CD14-positive monocyte (primary cell): ENCODE measurements at regions not wholly inside any gene's neighbourhood (a gene's known extent, or its start where the extent isn't known, plus 50 kb on each side); places are given as distances from the start of the nearest gene placed in this dataset.
"Not testable (repeated sequence)": the region's sequence is repeated elsewhere in the genome, so short reads cannot be mapped to it uniquely, and the experiment has no call there.

ENCODE experiments used
- DNase-seq, 3 donors: peaks; one replicate each; pipeline ENCODE4 v3.0.0-alpha.2; 2011 to 2022
- H2AFZ ChIP-seq: 2 replicates; pipeline ENCODE4 v1.6.0; 2012; ENCODE audit warnings: mild to moderate bottlenecking, low read depth, low read length, inconsistent platforms; ENCODE audit not compliant: insufficient read depth, poor library complexity, severe bottlenecking
- H3K27ac ChIP-seq, 2 donors: 1 replicate in 1 of 2; 2 replicates in 1 of 2; pipeline ENCODE4 v1.5.1; 2012 to 2013; ENCODE audit warnings: low read length in 2 of 2, control low read depth in 1 of 2, inconsistent platforms in 1 of 2, low read depth in 1 of 2, mild to moderate bottlenecking in 1 of 2
- H3K27me3 ChIP-seq, 2 donors: one replicate each; pipeline versions ENCODE4 v1.6.0 to v1.6.1; 2011 to 2013; ENCODE audit warnings: low read length in 2 of 2; ENCODE audit not compliant: control insufficient read depth in 2 of 2, insufficient read depth in 2 of 2
- H3K36me3 ChIP-seq, 2 donors: replicated peaks in 1 of 2; 1 replicate in 1 of 2; 2 replicates in 1 of 2; pipeline versions ENCODE4 v1.5.1 to v1.6.1; 2012 to 2013; ENCODE audit warnings: low read length in 2 of 2, control low read depth in 1 of 2, inconsistent platforms in 1 of 2, mild to moderate bottlenecking in 1 of 2; ENCODE audit not compliant: insufficient read depth in 2 of 2, control insufficient read depth in 1 of 2
- H3K4me1 ChIP-seq, 2 donors: 1 replicate in 1 of 2; 2 replicates in 1 of 2; pipeline versions ENCODE4 v1.5.1 to v1.6.1; 2012 to 2013; ENCODE audit warnings: low read length in 2 of 2, control low read depth in 1 of 2, inconsistent platforms in 1 of 2, mild to moderate bottlenecking in 1 of 2, moderate library complexity in 1 of 2; ENCODE audit not compliant: insufficient read depth in 2 of 2, control insufficient read depth in 1 of 2
- H3K4me2 ChIP-seq: replicated peaks from 2 replicates; pipeline ENCODE3; 2012; ENCODE audit warnings: low read length, moderate library complexity, mild to moderate bottlenecking; ENCODE audit not compliant: poor library complexity, severe bottlenecking; ENCODE audit errors: extremely low read depth
- H3K4me3 ChIP-seq, 3 experiments: fragments of 200-600 bp in 1 of 3; sonication (generic) in 1 of 3; replicated peaks in 1 of 3; 1 replicate in 2 of 3; 2 replicates in 1 of 3; pipeline ENCODE4 v1.5.1; 2011 to 2013; ENCODE audit warnings: low read length in 3 of 3, mild to moderate bottlenecking in 3 of 3, control low read depth in 2 of 3, low read depth in 2 of 3, inconsistent platforms in 1 of 3, moderate library complexity in 1 of 3
- H3K79me2 ChIP-seq: 2 replicates; pipeline ENCODE4 v1.6.0; 2012; ENCODE audit warnings: mild to moderate bottlenecking, control low read depth, inconsistent platforms, low read length, moderate library complexity; ENCODE audit not compliant: insufficient read depth
- H3K9ac ChIP-seq: 2 replicates; pipeline ENCODE4 v1.6.0; 2017; ENCODE audit warnings: low read length, mild to moderate bottlenecking; ENCODE audit not compliant: insufficient read depth, poor library complexity, severe bottlenecking
- H3K9me3 ChIP-seq, 2 donors: replicated peaks in 1 of 2; 1 replicate in 1 of 2; 2 replicates in 1 of 2; pipeline versions ENCODE4 v1.5.1 to v1.6.1; 2012 to 2013; ENCODE audit warnings: low read length in 2 of 2, control low read depth in 1 of 2; ENCODE audit not compliant: control insufficient read depth in 1 of 2, insufficient read depth in 1 of 2
- H4K20me1 ChIP-seq: 2 replicates; pipeline ENCODE4 v1.6.0; 2012; ENCODE audit warnings: mild to moderate bottlenecking, low read length, control low read depth, moderate library complexity; ENCODE audit not compliant: insufficient read depth
- H3K27ac Mint-ChIP-seq, 7 donors: one replicate each; pipeline ENCODE4 v1.8.0; 2020; ENCODE audit warnings: mild to moderate bottlenecking in 7 of 7, mixed read lengths in 7 of 7, moderate library complexity in 6 of 7, inconsistent platforms in 2 of 7
- H3K27me3 Mint-ChIP-seq, 3 donors: one replicate each; pipeline ENCODE4 v1.8.0; 2021 to 2022; ENCODE audit warnings: low read depth in 3 of 3, mild to moderate bottlenecking in 3 of 3, mixed read lengths in 3 of 3, moderate library complexity in 3 of 3, inconsistent platforms in 1 of 3
- H3K36me3 Mint-ChIP-seq, 2 donors: one replicate each; pipeline ENCODE4 v1.8.0; 2020; ENCODE audit warnings: mixed read lengths in 2 of 2, inconsistent platforms in 1 of 2, mild to moderate bottlenecking in 1 of 2
- H3K4me1 Mint-ChIP-seq: one replicate; pipeline ENCODE4 v1.8.0; 2020; ENCODE audit warnings: mild to moderate bottlenecking, mixed read lengths
- H3K4me3 Mint-ChIP-seq, 2 donors: one replicate each; pipeline ENCODE4 v1.8.0; 2020; ENCODE audit warnings: mild to moderate bottlenecking in 2 of 2, mixed read lengths in 2 of 2, moderate library complexity in 1 of 2
- H3K9me3 Mint-ChIP-seq, 7 donors: one replicate each; pipeline ENCODE4 v1.8.0; 2020 to 2022; ENCODE audit warnings: mixed read lengths in 7 of 7, mild to moderate bottlenecking in 6 of 7, moderate library complexity in 6 of 7, inconsistent platforms in 2 of 7
- CTCF ChIP-seq: fragments of 200-600 bp; IDR thresholded peaks from one replicate; pipeline ENCODE4 v1.8.0; 2022; ENCODE audit warnings: antibody characterized with exemption, mild to moderate bottlenecking
- WGBS: methylation state at CpG from one replicate; pipeline ENCODE4 v1.1.5; 2013; ENCODE audit warnings: missing lambda C conversion rate; ENCODE audit not compliant: insufficient coverage; 5-methylcytosine and 5-hydroxymethylcytosine counted together
- intact Hi-C, 2 donors: fragments of 100-400 bp; cut with micrococcal nuclease; formaldehyde crosslinking; loops; one replicate each; pipeline versions ENCODE4 v1.15.0 to v1.15.1; 2023

- Mint-ChIP-seq H3K4me1 (no peaks in the 10 kb centered on the region), H3K27me3 (peaks cover 0 to 2% (median 0%) of the 10 kb centered on the region in 3 donors), H3K4me3 (no peak overlapping the region), H3K9me3 (peaks cover 0 to 3% (median 0%) of the 10 kb centered on the region in 7 donors), H3K36me3 (no peaks in the 10 kb centered on the region), H3K27ac (no peak overlapping the region)
- DNase-seq, result no peak
- Histone ChIP-seq H3K9me3 (peaks cover 0 to 5% of the 10 kb centered on the region in 2 donors), H3K4me1 (no peaks in the 10 kb centered on the region), H3K79me2 (no peaks in the 10 kb centered on the region), H3K27ac (no peak overlapping the region), H3K4me2 (no peak overlapping the region), H3K9ac (no peak overlapping the region), H3K27me3 (no peaks in the 10 kb centered on the region), H3K4me3 (no peak overlapping the region), H2AFZ (no peak overlapping the region), H4K20me1 (no peaks in the 10 kb centered on the region), H3K36me3 (no peaks in the 10 kb centered on the region)
- no CpG with 5 or more reads among the region's 3 CpGs for WGBS
- intact Hi-C loops, result no loop called here
- TF ChIP-seq CTCF, result no peak
Measured at GRCh38 chr3:87541723-87542122, 265.3 kb upstream of the POU1F1 start.

GRCh38 chr3:87538722-87539121 is 262.3 kb upstream of the POU1F1 start:
- H4K20me1 ChIP-seq, H3K27me3 Mint-ChIP-seq, H3K4me3 Mint-ChIP-seq, H3K9ac ChIP-seq, H3K79me2 ChIP-seq, H3K27ac Mint-ChIP-seq, H3K9me3 Mint-ChIP-seq, H3K4me1 Mint-ChIP-seq, H3K4me2 ChIP-seq, intact Hi-C loops, DNase-seq, H3K4me3 ChIP-seq, H3K27me3 ChIP-seq, H3K9me3 ChIP-seq, H3K36me3 ChIP-seq, H3K4me1 ChIP-seq, H3K36me3 Mint-ChIP-seq, H3K27ac ChIP-seq, H2AFZ ChIP-seq: not testable (repeated sequence)
- 100% methylated on average over 2 of the region's 5 CpGs for WGBS
